M059J (cell line): ENCODE measurements at regions not wholly inside any gene's neighbourhood (a gene's known extent, or its start where the extent isn't known, plus 50 kb on each side); places are given as distances from the start of the nearest gene placed in this dataset.

Experiments
- DNase-seq: peaks from one replicate; pipeline ENCODE4 v3.0.0-alpha.2; 2012; ENCODE audit warnings: low read depth

DNA sequence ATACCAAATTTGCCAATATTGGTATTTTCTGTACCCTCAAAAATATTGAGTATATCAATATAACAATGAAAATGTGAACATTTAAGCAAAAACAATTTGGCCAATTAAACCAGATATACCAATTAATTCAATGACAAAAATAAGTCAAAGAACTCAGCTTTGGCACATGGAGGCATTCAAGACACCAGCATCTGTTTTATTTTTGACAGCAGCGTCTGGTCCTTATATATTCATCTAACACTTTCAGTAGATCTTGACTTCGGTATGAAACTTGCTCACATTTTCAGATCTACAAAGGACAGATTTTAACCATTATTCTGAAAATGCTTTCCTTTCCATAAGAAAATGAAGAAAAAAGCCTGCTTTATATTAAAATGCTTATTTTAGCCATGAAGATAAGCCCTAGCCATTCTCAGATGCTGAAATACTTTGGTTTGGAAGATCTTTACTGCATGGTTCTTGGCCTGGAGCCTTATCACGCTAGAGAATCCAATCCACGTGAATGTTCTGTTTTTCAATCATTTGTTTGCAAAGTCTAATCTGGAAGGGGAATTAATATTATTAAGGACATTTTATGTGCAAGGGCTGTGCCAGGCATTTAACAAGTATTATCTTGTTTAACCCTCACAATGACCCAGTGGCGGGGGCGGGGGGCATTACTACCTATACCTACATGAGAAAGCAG lies 132.2 kb downstream of the DLEU7 start:
- no peak for DNase-seq

DNA sequence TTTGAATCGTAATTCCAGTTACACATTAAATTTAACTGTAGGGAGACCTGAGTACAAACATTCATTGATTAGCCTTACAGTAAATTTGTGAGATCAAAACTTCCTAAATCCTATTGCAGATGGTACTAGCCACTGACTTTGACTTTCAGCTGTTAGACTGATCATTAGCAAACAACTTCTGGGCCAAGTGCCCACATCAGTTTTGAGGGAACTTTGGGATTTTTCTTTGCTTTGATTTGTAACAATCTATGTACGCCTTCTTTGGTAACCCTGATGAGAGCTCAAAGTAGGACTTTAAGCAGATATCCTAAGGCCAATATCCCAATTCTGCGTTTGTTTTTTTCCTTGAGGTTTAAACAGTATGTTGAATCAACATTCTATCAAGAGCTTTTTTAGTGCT lies 131.5 kb downstream of the DLEU7 start:
- DNase-seq, result no peak

DNA sequence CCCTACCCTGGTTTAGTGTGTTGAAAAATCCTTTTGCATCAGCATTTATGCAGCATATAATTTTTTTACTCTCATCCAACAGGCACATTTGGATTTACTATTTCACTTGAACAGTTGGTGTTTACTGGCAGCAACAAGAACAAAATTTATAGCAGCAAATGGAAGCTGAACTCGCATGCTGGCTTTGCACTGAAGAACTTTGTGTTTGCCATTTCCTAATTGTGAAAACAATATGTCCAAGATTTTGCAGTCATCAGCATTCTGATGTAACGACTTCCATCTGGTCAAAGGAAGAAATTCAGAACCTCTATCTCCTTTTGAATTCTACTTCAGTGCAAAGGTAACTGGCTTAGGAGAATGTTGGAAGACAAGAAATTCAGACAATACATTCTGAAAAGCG lies 131.0 kb downstream of the DLEU7 start:
- no peak for DNase-seq

DNA sequence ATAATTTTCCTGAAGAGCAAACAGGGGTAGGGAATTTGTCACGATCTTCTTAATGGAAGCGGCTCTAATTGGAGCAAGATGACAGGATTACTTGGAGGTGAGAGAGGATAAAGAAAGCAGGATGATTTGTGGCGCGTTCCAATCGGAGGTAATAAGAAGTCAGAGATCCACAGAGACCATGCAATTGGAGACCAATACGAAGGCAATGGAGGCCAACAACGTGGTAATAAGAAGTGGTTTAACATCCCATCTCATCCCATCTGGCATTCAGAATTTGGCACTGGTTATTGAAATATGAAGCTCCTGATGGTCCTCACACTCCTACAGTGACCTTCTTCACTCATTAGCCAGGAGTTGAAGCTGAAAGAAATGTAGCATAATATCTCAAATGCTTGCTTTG lies 130.6 kb downstream of the DLEU7 start:
- no peak for DNase-seq

DNA sequence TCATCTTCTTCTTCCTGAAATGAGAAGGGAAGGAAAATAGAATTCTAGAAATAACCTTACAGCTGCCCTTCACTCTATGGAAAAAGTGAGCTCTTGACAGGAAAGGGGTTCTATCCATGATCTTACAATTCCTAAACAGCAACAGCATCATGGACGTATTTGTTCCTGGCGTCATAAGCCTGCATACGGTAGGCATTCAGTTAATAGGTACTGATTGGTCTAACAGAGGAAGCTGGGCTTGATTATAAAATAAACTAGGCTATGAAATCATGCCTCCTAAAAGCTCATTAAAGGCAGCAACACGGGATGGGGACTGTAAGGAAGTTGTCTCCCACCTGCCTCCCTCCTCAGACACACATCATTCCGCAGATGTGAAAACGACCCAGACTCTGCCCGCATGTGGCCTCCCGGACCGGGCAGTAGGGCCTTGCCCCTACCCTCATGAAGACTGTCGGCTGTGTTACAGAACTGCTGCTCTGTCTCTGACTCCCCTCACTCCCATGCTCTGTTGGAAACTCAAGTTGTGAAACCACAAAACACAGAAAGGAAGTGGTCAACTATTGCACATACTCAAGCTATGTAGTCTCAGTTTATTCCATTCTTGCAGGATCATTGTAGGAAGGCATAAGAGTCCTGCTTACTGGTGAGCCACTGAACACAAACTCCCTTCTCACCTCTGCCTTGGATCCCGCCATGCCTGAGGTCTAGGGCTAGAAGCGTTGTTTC lies 129.8 kb downstream of the DLEU7 start:
- DNase-seq, result peak; percentile 92

DNA sequence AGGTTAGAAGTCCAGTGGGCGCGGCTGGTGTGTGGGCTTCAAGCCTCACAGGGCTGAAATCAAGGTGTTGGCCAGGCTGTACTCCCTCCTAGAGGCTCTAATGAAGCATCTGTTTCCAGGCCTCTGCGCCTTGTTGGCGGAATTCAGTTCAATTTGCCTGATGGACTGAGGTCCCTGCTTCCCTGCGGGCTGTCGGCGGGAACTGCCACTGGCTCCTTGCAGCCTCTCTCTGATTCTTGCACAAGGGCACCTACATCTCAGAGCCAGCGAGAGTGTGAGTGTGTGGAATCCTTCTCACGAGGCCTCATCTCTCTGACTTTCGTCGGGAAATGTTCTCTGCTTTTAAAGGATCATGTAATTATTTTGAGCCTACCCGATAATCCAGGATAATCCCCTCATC lies 128.6 kb downstream of the DLEU7 start:
- no peak for DNase-seq

DNA sequence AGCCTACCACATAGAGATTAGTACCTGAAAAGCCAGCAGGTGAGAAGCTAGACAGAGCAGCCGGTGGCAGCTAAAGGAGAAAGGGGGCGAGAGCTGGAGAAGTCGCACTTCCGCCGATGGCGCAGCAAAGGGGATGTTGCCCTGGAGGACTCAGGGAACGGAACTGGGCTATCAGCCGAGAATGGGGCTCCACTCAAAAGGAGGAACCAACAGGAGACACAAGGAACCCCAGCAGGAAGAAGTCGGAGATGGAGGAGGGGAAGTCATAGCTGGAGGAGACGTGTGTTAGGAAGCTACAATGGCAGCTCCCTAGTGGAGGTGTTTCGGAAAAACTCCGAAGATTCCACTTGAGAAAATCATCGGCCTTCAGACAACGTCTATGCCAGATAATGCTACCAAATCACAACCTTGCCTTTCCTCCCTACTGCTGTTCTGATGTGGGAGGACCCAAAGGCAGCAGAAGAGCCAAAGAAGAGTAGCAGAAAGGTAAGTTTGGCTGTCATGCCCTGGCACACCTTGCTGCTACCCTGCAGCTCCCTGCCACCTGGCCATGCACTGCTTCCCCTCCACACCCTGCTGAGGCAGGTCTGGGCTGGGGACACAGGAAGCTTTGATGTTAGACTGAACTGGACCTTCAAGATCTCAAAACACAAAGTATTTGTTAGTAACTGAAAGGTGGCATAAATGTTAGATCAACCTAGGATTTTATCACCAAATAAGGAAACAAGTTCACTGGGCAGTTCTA lies 127.9 kb downstream of the DLEU7 start:
- DNase-seq, result no peak

DNA sequence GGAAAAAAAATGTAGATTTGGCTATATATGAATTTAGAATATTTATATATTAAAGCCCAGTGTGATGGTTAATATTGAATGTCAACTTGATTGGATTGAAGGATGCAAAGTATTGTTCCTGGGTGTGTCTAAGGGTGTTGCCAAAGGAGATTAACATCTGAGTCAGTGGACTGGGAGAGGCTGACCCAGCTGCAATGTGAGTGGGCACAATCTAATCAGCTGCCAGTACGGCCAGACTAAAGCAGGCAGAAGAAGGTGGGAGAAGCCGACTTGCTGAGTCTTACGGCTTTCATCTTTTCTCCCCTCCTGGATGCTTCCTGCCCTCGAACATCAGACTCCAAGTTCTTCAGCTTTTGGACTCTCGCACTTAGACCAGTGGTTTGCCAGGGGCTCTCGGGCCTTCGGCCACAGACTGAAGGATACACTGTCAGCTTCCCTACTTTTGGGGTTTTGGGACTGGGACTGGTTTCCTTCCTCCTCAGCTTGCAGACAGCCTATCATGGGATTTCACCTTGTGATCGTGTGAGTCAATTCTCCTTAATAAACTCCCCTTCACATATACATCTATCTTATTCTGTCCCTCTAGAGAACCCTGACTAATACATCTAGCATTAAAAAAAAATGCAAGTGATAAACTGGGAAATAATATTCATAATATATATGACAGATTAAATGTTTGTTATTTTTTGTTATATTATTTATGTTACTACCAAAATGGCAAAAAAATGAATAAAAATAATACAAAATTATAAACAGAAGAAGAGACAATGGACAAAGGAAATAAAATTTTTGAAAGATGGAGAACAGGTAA lies 122.4 kb downstream of the DLEU7 start:
- no peak for DNase-seq

DNA sequence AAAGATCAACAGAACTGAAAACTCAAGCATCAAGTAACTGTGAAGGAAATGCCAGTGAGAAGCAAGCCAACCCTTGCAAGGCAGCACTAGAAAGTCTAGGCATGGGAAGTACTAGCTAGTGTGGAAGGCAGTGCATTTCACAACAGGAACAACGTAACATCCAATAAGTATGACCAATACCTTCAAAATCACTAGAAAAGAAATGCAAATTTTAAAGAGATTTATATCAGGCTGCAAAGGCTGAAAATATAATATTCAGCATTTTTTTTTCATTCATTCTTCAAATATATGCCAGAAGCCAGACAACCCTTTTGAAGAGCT lies 121.9 kb downstream of the DLEU7 start:
- no peak for DNase-seq

DNA sequence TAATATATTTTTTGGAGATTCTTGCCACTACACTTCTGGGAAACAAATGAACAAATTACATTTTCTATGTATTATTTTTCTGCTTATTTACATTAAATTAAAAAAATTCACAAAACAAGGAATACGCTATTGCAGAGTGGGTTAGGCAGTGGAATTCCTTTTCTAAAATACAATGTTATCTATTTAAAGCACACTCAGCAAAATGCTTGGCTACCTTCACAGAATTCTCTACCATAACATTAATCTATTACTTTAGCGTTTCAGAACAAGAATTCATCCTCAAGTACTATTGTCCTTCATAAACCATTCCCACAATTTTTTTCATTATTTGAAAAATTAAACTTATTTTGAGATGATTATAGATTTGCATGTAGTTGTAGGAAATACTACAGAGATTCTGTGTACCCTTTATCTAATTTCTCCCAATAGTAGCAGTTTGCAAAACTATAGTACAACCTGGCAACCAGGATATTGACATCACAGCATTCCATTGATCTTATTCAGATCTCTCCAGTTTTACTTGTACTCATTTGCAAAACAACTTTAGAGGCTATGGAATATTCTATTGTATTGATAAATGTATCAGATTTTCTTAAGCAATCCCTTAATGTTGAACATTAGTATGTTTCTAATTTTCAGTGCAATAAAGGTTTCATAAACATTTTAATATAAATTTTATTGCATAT lies 120.9 kb downstream of the DLEU7 start:
- no peak for DNase-seq

DNA sequence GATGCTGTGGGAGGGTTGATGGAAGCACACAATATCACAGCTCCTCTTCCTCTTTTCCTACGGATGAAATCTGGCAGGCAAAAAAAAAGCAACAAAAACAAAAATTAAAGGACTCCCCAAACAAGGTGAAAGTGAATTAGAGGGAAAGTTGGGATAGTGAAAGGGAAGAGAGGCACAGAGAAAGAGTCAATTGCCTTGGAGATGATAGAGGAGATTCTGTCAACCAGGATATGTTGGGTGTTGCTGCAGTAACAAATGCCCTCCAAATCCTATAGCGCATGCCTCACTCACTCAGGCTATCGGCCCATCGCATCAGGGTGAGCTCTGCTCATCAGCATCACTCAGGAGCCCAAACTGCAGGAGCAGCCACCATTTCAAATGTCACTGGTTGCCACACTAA lies 119.1 kb downstream of the DLEU7 start:
- DNase-seq, result no peak

DNA sequence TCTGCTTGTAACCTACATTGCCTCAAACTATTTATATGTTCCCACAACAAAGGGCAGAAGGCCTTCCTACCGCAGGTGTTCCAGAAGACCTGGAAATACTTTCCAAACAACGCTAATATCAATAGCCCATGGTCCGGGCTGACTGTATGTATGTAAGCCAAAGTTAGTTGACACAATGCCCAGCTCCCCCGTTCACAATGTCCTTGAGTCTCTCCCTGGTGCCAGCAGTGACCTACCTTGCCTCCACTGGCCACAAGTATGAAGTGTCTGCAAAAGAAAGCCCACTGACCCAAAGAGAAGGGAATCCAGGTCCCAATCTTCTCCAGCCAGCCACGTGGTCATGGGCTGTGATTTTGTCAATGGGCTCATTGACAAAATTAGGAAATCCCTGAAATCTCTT lies 118.6 kb downstream of the DLEU7 start:
- DNase-seq, result no peak

DNA sequence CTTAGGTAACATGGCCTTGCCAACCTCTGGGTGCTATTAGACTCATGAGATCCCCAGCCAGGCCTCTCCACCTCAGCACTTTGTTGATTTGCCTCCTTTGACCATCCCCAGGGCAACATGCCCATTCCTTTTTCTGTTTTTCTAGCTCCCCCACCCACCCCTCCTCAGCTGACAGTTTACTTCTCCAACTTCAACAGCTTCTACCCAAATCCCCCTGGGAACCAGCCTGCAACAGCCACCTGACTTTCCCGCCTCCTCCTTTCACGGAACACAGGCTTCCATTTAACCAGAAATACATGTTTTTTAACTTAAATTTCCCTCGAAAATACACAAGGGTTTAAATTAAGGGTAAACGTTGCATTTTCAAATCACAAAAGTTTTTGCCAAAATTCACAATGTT lies 117.3 kb downstream of the DLEU7 start:
- no peak for DNase-seq

DNA sequence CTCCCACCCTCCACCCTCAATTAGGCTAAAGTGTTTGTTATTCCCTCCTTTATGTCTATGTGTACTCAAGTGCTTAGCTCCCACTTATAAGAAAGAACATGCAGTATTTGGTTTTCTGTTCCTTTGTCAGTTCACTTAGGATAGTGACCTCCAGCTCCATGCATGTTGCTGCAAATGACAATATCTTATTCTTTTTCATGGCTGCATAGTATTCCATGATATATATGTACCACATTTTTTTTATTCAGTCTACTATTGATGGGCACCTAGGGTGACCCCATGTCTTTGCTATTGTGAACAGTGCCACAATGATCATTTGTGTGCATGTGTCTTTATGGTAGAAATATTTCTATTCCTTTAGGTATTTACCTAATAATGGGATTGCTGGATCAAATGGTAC lies 114.3 kb downstream of the DLEU7 start:
- no peak for DNase-seq

DNA sequence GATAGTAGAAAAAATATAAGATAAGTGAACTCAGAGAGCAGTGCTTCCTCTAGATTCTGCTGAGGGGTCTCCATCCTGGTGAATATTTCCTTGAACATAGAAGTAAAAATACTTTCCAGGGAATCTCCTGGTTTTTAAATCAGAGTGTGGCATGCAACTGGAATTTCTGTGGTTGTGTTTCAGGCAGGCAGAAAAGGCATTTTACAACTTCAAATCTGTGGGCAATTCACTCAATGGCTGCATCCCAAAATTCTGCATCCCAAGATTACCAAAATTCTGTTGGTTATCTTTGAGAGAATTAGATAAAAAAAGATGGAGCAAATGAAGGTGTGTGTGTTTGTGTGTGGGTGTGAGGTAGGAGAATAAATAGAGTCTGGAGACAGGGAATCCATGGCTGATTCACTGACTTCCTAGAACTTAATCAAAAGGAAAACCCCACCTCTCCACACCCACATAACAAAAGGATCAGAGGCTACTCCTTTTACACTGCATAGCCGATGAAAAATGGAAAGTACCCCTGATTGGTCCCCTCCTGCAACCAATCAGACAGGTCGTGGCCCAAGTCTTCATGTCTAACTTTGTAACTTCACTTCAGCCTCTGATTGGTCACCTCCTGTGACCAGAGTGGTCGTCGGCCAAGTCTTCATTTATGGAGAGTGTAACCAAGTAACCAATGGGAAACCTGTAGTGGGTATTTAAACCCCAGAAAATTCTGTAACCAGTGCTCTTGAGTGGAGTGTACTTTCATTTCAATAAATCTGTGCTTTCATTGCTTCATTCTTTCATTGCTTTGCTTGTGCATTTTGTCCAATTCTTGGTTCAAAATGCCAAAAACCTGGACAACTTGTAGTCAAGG lies 112.8 kb downstream of the DLEU7 start:
- DNase-seq, result no peak

DNA sequence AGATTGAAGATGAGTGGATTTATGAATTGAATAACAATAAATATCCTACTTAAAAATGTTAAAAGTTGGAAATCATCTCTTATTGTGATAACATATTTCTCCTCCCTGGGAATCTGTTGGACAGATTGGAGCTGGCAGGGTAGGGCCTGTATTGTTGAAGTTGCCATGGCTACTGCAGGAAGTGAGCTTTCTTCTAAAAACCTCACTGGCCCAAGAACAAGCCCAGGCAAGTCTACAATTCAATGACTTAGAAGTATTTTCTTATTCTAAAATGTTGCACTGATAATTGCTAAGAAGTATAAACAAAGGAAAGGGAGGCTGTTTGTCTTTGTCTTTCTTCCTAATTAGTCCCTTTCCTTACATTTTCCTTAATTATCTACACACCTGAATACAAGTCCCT lies 112.1 kb downstream of the DLEU7 start:
- peak; percentile 61 for DNase-seq

DNA sequence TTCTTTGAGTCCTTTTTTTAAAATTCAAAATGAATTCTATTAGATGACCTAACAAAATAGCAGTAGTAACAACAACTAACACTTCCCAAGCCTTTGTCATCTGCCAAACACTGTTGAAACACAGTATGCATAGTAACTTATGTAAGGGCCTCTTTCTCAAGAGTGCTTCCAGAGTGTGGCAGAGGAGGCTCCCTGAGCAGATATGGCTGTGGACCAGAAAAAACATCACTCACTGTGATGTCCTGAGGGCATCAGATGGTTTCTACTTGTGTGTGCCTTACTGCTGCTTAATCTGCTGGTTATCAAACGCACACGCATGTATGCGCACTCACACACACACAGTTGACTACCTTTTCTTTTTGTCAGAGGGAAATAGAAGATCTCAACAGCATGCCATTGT lies 110.8 kb downstream of the DLEU7 start:
- DNase-seq, result peak; percentile 78

DNA sequence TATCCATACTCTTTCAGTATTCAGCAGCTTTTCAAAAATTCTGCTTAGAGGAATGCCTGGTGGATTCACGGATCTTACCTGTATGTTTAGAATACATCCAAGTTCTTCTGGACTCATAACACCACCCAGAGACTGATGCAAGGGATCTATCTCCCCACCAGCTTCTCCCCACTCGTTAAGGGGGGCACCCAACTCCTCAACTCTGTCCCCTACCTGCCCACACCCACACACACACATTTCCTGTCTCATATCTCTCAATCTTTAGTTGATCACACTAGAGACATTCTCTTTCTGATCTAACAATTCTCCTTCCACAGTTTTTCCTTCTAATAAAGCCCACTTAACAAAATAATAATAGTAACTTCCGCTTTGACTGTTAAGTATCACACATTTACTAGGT lies 110.1 kb downstream of the DLEU7 start:
- no peak for DNase-seq

DNA sequence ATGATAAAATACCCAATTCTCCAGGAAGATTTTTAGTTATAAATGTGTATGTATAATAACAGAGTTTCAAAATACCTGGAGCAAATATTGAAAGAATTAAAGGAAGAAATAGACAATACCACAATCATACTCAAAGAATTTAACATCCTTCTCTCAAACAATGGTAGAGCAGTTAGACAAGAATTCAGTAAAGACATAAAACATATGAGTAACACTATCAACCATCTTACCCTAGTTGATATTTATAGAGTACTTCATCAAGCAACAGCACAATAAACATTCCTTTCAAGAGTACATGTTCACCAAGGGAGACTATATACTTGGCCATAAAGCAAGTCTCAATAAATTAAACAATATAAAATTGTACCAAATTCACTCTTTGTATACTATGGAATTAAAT lies 108.4 kb downstream of the DLEU7 start:
- no peak for DNase-seq

DNA sequence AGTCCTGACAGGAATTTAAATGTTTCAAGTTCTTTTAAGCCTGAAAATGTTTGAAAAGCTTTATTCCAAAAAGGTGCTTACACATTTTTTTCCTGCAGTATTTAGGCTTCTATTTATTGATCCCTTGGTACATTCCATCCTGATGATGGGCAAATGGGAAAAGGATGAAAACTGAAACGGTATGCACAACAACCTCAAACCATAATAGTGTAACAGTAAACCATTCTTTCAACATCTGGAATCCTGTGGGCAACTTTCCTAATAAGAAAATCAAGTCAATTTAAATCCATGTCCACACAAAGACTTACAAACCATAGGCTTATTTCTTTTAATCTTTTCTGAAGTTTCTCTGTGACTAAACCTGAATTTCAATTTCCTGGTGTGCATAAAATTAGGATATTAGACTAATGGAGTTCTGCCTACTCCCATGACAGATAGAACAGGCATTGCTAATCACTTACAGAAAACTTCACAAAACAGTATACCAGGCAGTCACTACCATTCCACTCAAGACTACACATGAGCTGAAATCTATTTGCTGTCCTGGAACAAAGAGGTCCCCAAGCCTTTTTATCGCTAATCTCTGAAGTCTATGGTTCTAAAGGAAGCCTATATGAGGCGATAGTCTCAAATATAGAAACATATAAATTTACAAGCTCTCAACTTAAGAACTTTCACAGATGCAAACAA lies 103.3 kb downstream of the DLEU7 start:
- DNase-seq, result no peak
